Cardiac fibroblast (primary cell): ENCODE measurements at regions not wholly inside any gene's neighbourhood (a gene's known extent, or its start where the extent isn't known, plus 50 kb on each side); places are given as distances from the start of the nearest gene placed in this dataset.

Source experiments
- DNase-seq, 2 donors: peaks; one replicate each; pipeline versions ENCODE4 v3.0.0 to v3.0.0-alpha.2; 2010; ENCODE audit warnings: low read depth in 2 of 2
- H3K4me3 ChIP-seq, 2 donors: replicated peaks in 1 of 2; 1 replicate in 1 of 2; 2 replicates in 1 of 2; pipeline ENCODE4 v1.5.1; 2011; ENCODE audit warnings: low read depth in 2 of 2, low read length in 2 of 2, mild to moderate bottlenecking in 2 of 2, moderate library complexity in 1 of 2
- TF ChIP-seq, protein P1 (sequence below): IDR thresholded peaks from one replicate; pipeline ENCODE4 v1.5.1; 2011; ENCODE audit warnings: low read depth, mild to moderate bottlenecking, low read length, inconsistent platforms

DNA sequence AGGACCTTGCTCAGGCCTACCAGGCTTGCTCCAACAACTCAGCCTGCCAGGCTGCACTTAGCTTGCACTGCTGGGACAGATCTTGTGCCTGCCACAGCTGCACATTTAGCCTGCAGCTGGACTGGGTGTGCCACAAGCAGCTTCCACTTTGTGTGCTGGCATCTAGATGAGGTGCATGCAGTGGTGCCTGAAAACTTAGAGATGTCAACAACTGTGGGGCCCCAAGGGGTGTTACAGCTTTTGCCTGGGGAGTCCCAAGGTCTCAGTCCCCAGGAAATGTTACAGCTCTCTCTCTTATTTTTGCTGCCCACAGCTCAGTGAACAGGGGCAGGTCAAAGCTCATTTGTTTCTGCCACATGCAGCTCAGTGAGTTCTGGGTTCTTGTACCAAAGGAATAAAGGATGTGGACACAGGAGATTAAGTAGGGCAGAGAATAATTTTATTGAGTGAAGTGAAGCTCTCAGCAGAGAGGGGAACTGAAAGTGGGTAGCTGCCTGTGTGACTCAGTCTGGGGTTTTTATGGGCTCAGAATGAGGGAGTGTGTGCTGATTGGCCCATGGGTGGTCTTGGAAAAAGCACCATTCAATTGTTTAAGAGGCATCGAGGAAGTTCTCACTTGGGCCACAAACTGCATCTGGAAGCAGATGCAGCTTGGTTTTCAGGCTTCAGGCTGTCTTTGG lies 828.3 kb downstream of the TECRL start:
- TF ChIP-seq, protein P1, sequence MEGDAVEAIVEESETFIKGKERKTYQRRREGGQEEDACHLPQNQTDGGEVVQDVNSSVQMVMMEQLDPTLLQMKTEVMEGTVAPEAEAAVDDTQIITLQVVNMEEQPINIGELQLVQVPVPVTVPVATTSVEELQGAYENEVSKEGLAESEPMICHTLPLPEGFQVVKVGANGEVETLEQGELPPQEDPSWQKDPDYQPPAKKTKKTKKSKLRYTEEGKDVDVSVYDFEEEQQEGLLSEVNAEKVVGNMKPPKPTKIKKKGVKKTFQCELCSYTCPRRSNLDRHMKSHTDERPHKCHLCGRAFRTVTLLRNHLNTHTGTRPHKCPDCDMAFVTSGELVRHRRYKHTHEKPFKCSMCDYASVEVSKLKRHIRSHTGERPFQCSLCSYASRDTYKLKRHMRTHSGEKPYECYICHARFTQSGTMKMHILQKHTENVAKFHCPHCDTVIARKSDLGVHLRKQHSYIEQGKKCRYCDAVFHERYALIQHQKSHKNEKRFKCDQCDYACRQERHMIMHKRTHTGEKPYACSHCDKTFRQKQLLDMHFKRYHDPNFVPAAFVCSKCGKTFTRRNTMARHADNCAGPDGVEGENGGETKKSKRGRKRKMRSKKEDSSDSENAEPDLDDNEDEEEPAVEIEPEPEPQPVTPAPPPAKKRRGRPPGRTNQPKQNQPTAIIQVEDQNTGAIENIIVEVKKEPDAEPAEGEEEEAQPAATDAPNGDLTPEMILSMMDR: no peak
- no peak for DNase-seq
- H3K4me3 ChIP-seq: no peak overlapping the region

DNA sequence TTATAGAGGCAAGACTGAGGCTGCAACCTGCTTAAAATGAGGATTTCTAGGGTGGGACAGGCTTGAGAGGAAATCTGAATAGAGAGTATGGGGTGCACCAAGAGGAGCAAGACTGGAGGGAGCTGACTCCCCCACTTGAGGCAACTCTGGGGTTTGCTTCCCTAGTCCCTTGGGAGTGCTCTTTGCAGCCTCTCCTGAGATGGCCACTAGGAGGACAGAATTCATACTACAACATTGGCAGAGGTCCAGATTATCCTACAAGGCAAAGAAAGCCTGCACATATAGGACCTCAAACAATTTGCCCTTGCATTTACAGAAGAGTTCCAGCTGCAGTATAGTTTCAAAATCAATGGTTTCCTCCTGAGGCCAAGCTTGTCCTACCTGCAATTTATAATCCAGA lies 830.9 kb downstream of the TECRL start:
- TF ChIP-seq, protein P1: no peak
- H3K4me3 ChIP-seq: no peak overlapping the region
- no peak for DNase-seq

DNA sequence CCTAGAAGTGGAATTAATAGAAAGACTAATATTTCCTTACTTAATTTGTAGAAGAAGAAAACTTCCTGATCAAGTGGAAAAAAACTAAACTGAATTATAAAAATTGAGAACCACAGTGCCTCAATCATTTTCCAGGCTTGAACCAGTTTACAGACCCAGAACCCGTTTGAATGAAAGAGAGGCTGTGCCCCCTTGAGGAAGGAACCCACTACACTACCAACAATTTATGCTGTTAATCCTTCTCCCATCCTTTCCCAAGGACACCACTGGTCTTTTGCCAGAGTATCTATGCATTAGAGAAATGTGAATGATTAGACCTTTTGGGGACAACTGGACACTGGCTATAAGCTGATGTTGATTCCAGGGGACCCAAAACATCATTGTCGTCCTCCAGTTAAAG lies 842.6 kb downstream of the TECRL start:
- TF ChIP-seq, protein P1: no peak
- DNase-seq: no peak
- H3K4me3 ChIP-seq: no peak overlapping the region

DNA sequence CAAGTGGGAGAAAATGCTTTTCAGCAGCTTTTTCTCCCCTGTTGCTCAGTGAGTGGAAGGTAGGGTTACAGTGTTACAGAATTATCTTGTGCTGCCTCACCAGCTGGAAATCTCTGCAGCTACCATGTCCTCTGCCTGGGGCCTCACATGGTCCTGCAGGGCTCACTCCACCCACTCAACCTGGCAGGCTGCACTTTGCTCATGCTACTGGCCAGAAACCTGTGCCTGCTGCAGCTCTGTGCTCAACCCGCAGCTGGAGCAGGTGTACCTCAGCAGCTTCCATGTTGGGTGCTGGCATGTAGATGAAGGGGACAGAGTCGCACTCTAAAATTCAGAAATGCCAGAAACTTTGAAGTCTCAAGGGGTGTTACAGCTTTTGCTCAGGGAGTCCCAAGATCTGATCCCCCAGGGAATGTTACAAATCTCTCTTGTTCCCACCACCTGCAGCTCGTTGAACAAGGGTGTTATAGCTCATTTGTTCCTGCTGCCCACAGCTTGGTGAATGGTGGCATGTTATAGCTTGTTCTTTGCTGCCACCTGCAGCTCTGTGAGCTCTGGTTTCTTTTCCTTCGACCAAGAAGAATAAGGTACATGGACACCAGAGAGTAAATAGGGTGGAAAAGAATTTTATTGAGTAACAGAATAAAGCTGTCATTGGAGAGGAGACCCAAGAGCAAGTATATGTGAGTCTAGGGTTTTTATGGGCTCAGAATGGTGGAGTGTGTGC lies 845.8 kb downstream of the TECRL start:
- TF ChIP-seq, protein P1: no peak
- H3K4me3 ChIP-seq: no peak overlapping the region
- no peak for DNase-seq

DNA sequence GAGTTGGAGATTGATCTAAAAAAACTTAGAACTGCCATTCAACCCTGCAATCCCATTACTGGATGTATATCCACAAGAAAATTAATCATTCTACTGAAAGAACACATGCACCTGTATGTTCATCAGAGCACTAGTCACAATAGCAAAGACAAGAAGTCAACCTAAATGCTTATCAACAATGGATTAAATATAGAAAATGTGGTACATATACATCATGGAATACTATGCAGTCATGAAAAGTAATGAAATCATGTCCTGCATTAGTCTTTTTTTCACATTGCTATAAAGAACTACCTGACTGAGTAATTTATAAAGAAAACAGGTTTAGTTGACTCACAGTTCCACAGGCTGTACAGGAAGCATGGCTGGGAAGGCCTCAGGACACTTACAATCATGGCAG lies 850.5 kb downstream of the TECRL start:
- TF ChIP-seq, protein P1: no peak
- no peak for DNase-seq
- H3K4me3 ChIP-seq: no peak overlapping the region

DNA sequence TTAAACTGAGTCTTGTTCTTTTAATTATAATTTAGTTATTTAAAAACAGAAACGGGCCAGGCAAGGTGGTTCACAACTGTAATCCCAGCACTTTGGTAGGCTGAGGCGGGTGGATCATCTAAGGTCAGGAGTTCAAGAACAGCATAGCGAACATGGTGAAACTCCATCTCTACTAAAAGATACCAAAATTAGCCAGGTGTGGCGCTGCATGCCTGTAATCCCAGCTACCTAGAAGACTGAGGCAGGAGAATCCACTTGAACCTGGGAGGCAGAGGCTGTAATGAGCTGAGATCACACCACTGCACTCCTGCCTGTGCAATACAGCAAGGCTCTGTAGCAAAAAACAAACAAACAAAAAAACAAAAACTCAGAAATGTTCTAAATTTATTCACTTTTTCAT lies 852.9 kb downstream of the TECRL start:
- H3K4me3 ChIP-seq: no peak overlapping the region
- TF ChIP-seq, protein P1: no peak
- DNase-seq: no peak

DNA sequence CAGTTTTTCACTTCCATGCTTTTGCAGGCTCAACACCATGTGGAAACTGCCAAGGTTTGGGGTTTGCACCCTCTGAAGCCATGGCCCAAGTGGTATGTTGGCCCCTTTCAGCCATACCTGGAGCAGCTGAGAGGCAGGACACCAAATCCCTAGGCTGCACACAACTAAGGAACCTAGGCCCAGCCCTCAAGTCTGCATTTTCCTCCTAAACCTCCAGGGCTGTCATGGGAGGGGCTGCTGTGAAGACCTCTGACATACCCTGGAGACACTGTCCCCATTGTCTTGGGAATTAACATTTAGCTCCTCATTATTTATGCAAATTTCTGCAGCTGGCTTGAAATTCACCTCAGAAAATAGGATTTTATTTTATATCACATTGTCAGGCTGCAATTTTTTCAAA lies 856.1 kb downstream of the TECRL start:
- TF ChIP-seq, protein P1: no peak
- H3K4me3 ChIP-seq: no peak overlapping the region
- no peak for DNase-seq
